ENCODE measurements at regions not wholly inside any gene's neighbourhood (a gene's known extent, or its start where the extent isn't known, plus 50 kb on each side); places are given as distances from the start of the nearest gene placed in this dataset.

- Histone ChIP-seq H3K4me2 (ENCODE audit: low read depth, low read length) (no peak overlapping the region), H3K27me3 (ENCODE audit: control insufficient read depth in 1 of 2, insufficient read depth in 2 of 2, low read length in 2 of 2) (no peaks in the 10 kb centered on the region), H3K9me3 (ENCODE audit: low read length) (no peaks in the 10 kb centered on the region), H3K4me3 (replicated peaks in 1 of 3; ENCODE audit: insufficient read depth in 1 of 3, low read depth in 2 of 3, low read length in 3 of 3) (no peak overlapping the region), H3K27ac (ENCODE audit: extremely low read length, insufficient read depth, low read length) (no peak overlapping the region), H3K4me1 (ENCODE audit: insufficient read depth, low read length) (no peaks in the 10 kb centered on the region), H4K20me1 (ENCODE audit: insufficient read depth, low read length) (no peaks in the 10 kb centered on the region), H3K79me2 (ENCODE audit: insufficient read depth, low read length) (no peaks in the 10 kb centered on the region), H3K9ac (ENCODE audit: insufficient read depth, low read depth, low read length) (no peak overlapping the region), H2AFZ (ENCODE audit: low read length) (no peak overlapping the region), H3K36me3 (replicated peaks in 1 of 2; ENCODE audit: control insufficient read depth in 1 of 2, insufficient read depth in 2 of 2, low read length in 2 of 2) (no peaks in the 10 kb centered on the region)
- ChIA-PET CTCF (ENCODE audit: low intra/inter-chr PET ratio, low total read pairs) (interaction anchor here (1.4 kb wide), 1 partner anchor 88 kb away, joined by 5 read pairs; no protein-coding TSS in a partner anchor), POLR2A (no interaction called here)
- intact Hi-C loops (cut with micrococcal nuclease; ENCODE audit: unreplicated experiment): loop anchor here (2.0 kb wide), 1 partner anchor 89 kb away; no protein-coding TSS in a partner anchor
- in situ Hi-C loops (cut with HindIII; ENCODE audit: extremely low pct_ligation_motif_present, low pct_unique_long_range_greater_than_20kb): no loop called here
- peak; percentile 60 for FAIRE-seq
- peak; percentile 76 for ATAC-seq
- TF ChIP-seq STAG1 (CRISPR knock-in tag; IDR thresholded peaks at IDR 0.05) (peak; percentile 32; the same call in 1 of the 2 replicates), BCLAF1 (IDR thresholded peaks at IDR 0.05) (no peak), CTCF (CRISPR knock-in tag; IDR thresholded peaks at IDR 0.05) (peak; percentile 60), POLR2A (IDR thresholded peaks at IDR 0.05; ENCODE audit: insufficient read depth in 1 of 2, low read depth in 2 of 2, low read length in 2 of 2) (no peak)
- WGBS (ENCODE audit: low lambda C conversion rate): 0% methylated on average over 1 of the region's 1 CpG
- BruUV-seq (replicated peaks): no TSS peak
- peak; percentile 18 for DNase-seq (ENCODE audit: low spot score)
Measured at GRCh38 chr4:77473509-77473908, 132.1 kb upstream of the CXCL13 start.

GRCh38 chr4:77481856-77482255, 123.8 kb upstream of the CXCL13 start:
- Histone ChIP-seq H3K4me1 (ENCODE audit: insufficient read depth, low read length) (no peaks in the 10 kb centered on the region), H3K4me3 (replicated peaks in 1 of 3; ENCODE audit: insufficient read depth in 1 of 3, low read depth in 2 of 3, low read length in 3 of 3) (no peak overlapping the region), H2AFZ (ENCODE audit: low read length) (no peak overlapping the region), H3K4me2 (ENCODE audit: low read depth, low read length) (no peak overlapping the region), H4K20me1 (ENCODE audit: insufficient read depth, low read length) (no peaks in the 10 kb centered on the region), H3K9ac (ENCODE audit: insufficient read depth, low read depth, low read length) (no peak overlapping the region), H3K27ac (ENCODE audit: extremely low read length, insufficient read depth, low read length) (no peak overlapping the region), H3K27me3 (ENCODE audit: control insufficient read depth in 1 of 2, insufficient read depth in 2 of 2, low read length in 2 of 2) (no peaks in the 10 kb centered on the region), H3K36me3 (replicated peaks in 1 of 2; ENCODE audit: control insufficient read depth in 1 of 2, insufficient read depth in 2 of 2, low read length in 2 of 2) (no peaks in the 10 kb centered on the region), H3K9me3 (ENCODE audit: low read length) (no peaks in the 10 kb centered on the region), H3K79me2 (ENCODE audit: insufficient read depth, low read length) (no peaks in the 10 kb centered on the region)
- no TSS peak for BruUV-seq (replicated peaks)
- WGBS (ENCODE audit: low lambda C conversion rate): 0% methylated on average over 1 of the region's 1 CpG
- intact Hi-C loops (cut with micrococcal nuclease; ENCODE audit: unreplicated experiment): no loop called here
- ChIA-PET CTCF (ENCODE audit: low intra/inter-chr PET ratio, low total read pairs) (no interaction called here), POLR2A (no interaction called here)
- DNase-seq (ENCODE audit: low spot score) (no peak), ATAC-seq (no peak), FAIRE-seq (no peak)
- in situ Hi-C loops (cut with HindIII; ENCODE audit: extremely low pct_ligation_motif_present, low pct_unique_long_range_greater_than_20kb): no loop called here
- TF ChIP-seq BCL6 (CRISPR knock-in tag; IDR thresholded peaks at IDR 0.05) (no peak), AKAP8 (CRISPR knock-in tag; IDR thresholded peaks at IDR 0.05) (no peak), ZMYM2 (CRISPR knock-in tag; IDR thresholded peaks at IDR 0.05) (no peak), DDIT3 (CRISPR knock-in tag; IDR thresholded peaks at IDR 0.05) (no peak), MAFG (CRISPR knock-in tag; IDR thresholded peaks at IDR 0.05) (no peak)

Data from HepG2 (cell line).